ENCODE measurements at regions not wholly inside any gene's neighbourhood (a gene's known extent, or its start where the extent isn't known, plus 50 kb on each side); places are given as distances from the start of the nearest gene placed in this dataset.

DNA sequence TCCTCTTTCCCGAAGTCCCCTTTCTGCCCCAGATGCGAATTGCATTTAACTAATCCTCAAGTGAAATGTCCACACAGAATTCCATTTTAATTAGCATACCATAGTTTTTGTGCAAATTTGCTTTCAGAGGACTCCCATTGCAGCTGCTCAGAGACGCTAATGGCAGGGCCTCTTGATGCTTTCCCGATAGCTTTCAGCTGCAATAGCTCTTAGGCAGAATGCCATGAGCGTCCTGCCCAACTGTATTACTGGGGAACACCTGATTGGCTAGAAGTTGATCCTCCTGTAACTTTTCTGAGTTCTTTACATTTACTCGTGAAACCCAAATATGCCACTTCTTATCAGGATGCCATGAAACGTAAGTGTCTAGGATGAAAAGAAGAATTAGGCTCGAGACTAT, 203.0 kb downstream of the UTP18 start:
- TF ChIP-seq CTCF (conservative IDR thresholded peaks at IDR 0.05; ENCODE audit: low read depth in 2 of 2) (no peak), EZH2 (IDR thresholded peaks at IDR 0.05; ENCODE audit: low read depth, unreplicated experiment) (no peak), ETS1 (IDR thresholded peaks at IDR 0.05) (no peak), REST (IDR thresholded peaks at IDR 0.05; ENCODE audit: unreplicated experiment) (no peak), POLR2AphosphoS5 (IDR thresholded peaks at IDR 0.05; ENCODE audit: low read depth) (no peak), CREB1 (CRISPR knock-in tag; IDR thresholded peaks at IDR 0.05; ENCODE audit: low read depth) (no peak)
